GM12878 (cell line): ENCODE measurements at regions not wholly inside any gene's neighbourhood (a gene's known extent, or its start where the extent isn't known, plus 50 kb on each side); places are given as distances from the start of the nearest gene placed in this dataset.

Experiments used
- BACH1 ChIP-seq: fragments of 450-650 bp; IDR thresholded peaks from 2 replicates; pipeline ENCODE4 v1.6.1; 2017; ENCODE audit warnings: mild to moderate bottlenecking, borderline replicate concordance
- BRCA1 ChIP-seq: IDR thresholded peaks from 2 replicates; pipeline ENCODE4 v1.6.1; 2011; ENCODE audit warnings: low read depth, low read length, improper control_type of control experiment
- CREB1 ChIP-seq: IDR thresholded peaks from 2 replicates; pipeline ENCODE4 v1.6.1; 2012; ENCODE audit warnings: low read depth, mild to moderate bottlenecking, inconsistent platforms
- KAT2A ChIP-seq: conservative IDR thresholded peaks from 2 replicates; pipeline ENCODE4 v1.6.1; 2011; ENCODE audit warnings: low read depth, low read length; ENCODE audit not compliant: control insufficient read depth
- PKNOX1 ChIP-seq: fragments of 450-650 bp; IDR thresholded peaks from 2 replicates; pipeline ENCODE4 v1.6.1; 2016; ENCODE audit warnings: mild to moderate bottlenecking
- RAD21 ChIP-seq: IDR thresholded peaks from 2 replicates; pipeline ENCODE4 v1.6.1; 2011; ENCODE audit warnings: mild to moderate bottlenecking, low read depth, low read length, moderate library complexity; ENCODE audit not compliant: insufficient read depth
- STAT3 ChIP-seq: IDR thresholded peaks from 2 replicates; pipeline ENCODE4 v1.6.1; 2011; ENCODE audit warnings: low read depth, low read length, improper control_type of control experiment
- TAF1 ChIP-seq: IDR thresholded peaks from 2 replicates; pipeline ENCODE4 v1.6.1; 2011; ENCODE audit warnings: mild to moderate bottlenecking, low read depth, low read length, borderline replicate concordance
- ZNF217 ChIP-seq: fragments of 450-650 bp; IDR thresholded peaks from 2 replicates; pipeline ENCODE4 v1.6.1; 2017; ENCODE audit warnings: antibody characterized with exemption, mild to moderate bottlenecking
- TF ChIP-seq, protein P1 (sequence below): IDR thresholded peaks from 2 replicates; pipeline ENCODE4 v1.6.1; 2011; ENCODE audit warnings: borderline replicate concordance, low read depth, mild to moderate bottlenecking, moderate library complexity, low read length; ENCODE audit not compliant: insufficient read depth, poor library complexity, severe bottlenecking
- TF ChIP-seq, protein P2 (sequence below), 3 experiments: IDR thresholded peaks in 2 of 3; conservative IDR thresholded peaks in 1 of 3; 2 replicates each; pipeline ENCODE4 v1.5.1; 2011; ENCODE audit warnings: low read depth in 3 of 3, low read length in 3 of 3, mild to moderate bottlenecking in 3 of 3, control low read depth in 2 of 3, moderate library complexity in 2 of 3, inconsistent platforms in 1 of 3, mixed read lengths in 1 of 3; ENCODE audit not compliant: control insufficient read depth in 2 of 3, insufficient read depth in 1 of 3; ENCODE audit errors: extremely low read depth in 1 of 3

GRCh38 chr18:10149768-10150556, 236.1 kb downstream of the VAPA start:
- TF ChIP-seq KAT2A (no peak), RAD21 (no peak), BACH1 (no peak), PKNOX1 (no peak), TAF1 (no peak), BRCA1 (no peak), CREB1 (no peak), ZNF217 (no peak), STAT3 (no peak)
- TF ChIP-seq, protein P1, sequence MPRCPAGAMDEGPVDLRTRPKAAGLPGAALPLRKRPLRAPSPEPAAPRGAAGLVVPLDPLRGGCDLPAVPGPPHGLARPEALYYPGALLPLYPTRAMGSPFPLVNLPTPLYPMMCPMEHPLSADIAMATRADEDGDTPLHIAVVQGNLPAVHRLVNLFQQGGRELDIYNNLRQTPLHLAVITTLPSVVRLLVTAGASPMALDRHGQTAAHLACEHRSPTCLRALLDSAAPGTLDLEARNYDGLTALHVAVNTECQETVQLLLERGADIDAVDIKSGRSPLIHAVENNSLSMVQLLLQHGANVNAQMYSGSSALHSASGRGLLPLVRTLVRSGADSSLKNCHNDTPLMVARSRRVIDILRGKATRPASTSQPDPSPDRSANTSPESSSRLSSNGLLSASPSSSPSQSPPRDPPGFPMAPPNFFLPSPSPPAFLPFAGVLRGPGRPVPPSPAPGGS = no peak
- TF ChIP-seq, protein P2, sequence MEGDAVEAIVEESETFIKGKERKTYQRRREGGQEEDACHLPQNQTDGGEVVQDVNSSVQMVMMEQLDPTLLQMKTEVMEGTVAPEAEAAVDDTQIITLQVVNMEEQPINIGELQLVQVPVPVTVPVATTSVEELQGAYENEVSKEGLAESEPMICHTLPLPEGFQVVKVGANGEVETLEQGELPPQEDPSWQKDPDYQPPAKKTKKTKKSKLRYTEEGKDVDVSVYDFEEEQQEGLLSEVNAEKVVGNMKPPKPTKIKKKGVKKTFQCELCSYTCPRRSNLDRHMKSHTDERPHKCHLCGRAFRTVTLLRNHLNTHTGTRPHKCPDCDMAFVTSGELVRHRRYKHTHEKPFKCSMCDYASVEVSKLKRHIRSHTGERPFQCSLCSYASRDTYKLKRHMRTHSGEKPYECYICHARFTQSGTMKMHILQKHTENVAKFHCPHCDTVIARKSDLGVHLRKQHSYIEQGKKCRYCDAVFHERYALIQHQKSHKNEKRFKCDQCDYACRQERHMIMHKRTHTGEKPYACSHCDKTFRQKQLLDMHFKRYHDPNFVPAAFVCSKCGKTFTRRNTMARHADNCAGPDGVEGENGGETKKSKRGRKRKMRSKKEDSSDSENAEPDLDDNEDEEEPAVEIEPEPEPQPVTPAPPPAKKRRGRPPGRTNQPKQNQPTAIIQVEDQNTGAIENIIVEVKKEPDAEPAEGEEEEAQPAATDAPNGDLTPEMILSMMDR (IDR thresholded peaks at IDR 0.05 in 2 of 3, conservative IDR thresholded peaks at IDR 0.05 in 1 of 3; ENCODE audit: control insufficient read depth in 2 of 3, extremely low read depth in 1 of 3, insufficient read depth in 1 of 3, low read depth in 3 of 3, low read length in 3 of 3) = no peak
